SK-N-SH treated with all-trans-retinoic acid at 6 μM for 48 hours (cell line): ENCODE measurements at regions not wholly inside any gene's neighbourhood (a gene's known extent, or its start where the extent isn't known, plus 50 kb on each side); places are given as distances from the start of the nearest gene placed in this dataset.

Source experiments
- BACH2 ChIP-seq: fragments of 250-450 bp; sonication (Bioruptor Pico); IDR thresholded peaks from 2 replicates; pipeline ENCODE4 v1.9.0; 2021; ENCODE audit warnings: mild to moderate bottlenecking, borderline replicate concordance
- CSDC2 ChIP-seq: fragments of 250-450 bp; sonication (Bioruptor Pico); IDR thresholded peaks from 2 replicates; pipeline ENCODE4 v1.5.0; 2020; ENCODE audit warnings: mild to moderate bottlenecking, moderate library complexity
- ESRRG ChIP-seq: fragments of 250-450 bp; sonication (Bioruptor Pico); IDR thresholded peaks from 2 replicates; pipeline ENCODE4 v1.6.1; 2021; ENCODE audit warnings: mild to moderate bottlenecking
- OSR1 ChIP-seq: fragments of 250-450 bp; sonication (Bioruptor Pico); IDR thresholded peaks from 2 replicates; pipeline ENCODE4 v1.8.0; 2022; ENCODE audit warnings: moderate library complexity, mild to moderate bottlenecking, inconsistent platforms
- RARB ChIP-seq: fragments of 250-450 bp; sonication (Bioruptor Pico); IDR thresholded peaks from 2 replicates; pipeline ENCODE4 v1.8.0; 2021; ENCODE audit warnings: mild to moderate bottlenecking, moderate library complexity
- TCF4 ChIP-seq: fragments of 250-450 bp; sonication (Bioruptor Pico); IDR thresholded peaks from 2 replicates; pipeline ENCODE4 v1.8.0; 2021; ENCODE audit warnings: mild to moderate bottlenecking, moderate library complexity, borderline replicate concordance
- TOX ChIP-seq: fragments of 250-450 bp; sonication (Bioruptor Pico); IDR thresholded peaks from 2 replicates; pipeline ENCODE4 v1.8.0; 2021; ENCODE audit warnings: mild to moderate bottlenecking, moderate library complexity, borderline replicate concordance
- ZFP3 ChIP-seq: fragments of 250-450 bp; sonication (Bioruptor Pico); IDR thresholded peaks from 2 replicates; pipeline ENCODE4 v1.5.0; 2020; ENCODE audit warnings: mild to moderate bottlenecking, moderate library complexity
- TF ChIP-seq, protein P1 (sequence below): fragments of 250-450 bp; sonication (Bioruptor Pico); IDR thresholded peaks from 2 replicates; pipeline ENCODE4 v1.5.1; 2020; ENCODE audit warnings: low read depth, mild to moderate bottlenecking, moderate library complexity
- TF ChIP-seq, protein P2 (sequence below): fragments of 250-450 bp; sonication (Bioruptor Pico); IDR thresholded peaks from 2 replicates; pipeline ENCODE4 v1.8.0; 2021; ENCODE audit warnings: low read depth, mild to moderate bottlenecking, moderate library complexity, borderline replicate concordance

DNA sequence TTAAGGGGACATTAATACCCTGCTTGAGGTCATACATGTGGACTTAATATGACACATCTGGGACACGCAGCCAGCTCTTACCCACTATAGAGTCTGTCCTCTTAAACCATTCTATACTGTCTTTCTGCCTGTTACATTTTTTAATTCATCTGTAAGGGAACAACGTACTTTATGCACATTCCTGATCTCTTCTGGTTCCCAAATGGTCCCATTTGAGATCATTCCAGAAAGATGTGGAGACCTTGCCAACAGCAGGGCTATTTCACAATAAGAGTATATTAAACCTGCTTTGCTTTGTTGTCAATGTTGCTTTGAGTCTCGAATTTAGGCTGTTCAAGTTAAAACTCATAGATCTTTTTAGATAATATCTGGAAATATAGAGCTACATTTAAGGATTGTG, 332.2 kb upstream of the RAG2 start:
- TF ChIP-seq ESRRG (CRISPR knock-in tag) (no peak), TCF4 (CRISPR knock-in tag) (no peak), RARB (no peak), CSDC2 (no peak), ZFP3 (CRISPR knock-in tag) (no peak), BACH2 (CRISPR knock-in tag) (no peak), TOX (CRISPR knock-in tag) (no peak), OSR1 (CRISPR knock-in tag) (no peak)
- TF ChIP-seq, protein P1, sequence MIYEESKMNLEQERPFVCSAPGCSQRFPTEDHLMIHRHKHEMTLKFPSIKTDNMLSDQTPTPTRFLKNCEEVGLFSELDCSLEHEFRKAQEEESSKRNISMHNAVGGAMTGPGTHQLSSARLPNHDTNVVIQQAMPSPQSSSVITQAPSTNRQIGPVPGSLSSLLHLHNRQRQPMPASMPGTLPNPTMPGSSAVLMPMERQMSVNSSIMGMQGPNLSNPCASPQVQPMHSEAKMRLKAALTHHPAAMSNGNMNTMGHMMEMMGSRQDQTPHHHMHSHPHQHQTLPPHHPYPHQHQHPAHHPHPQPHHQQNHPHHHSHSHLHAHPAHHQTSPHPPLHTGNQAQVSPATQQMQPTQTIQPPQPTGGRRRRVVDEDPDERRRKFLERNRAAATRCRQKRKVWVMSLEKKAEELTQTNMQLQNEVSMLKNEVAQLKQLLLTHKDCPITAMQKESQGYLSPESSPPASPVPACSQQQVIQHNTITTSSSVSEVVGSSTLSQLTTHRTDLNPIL (CRISPR knock-in tag) = no peak
- TF ChIP-seq, protein P2, sequence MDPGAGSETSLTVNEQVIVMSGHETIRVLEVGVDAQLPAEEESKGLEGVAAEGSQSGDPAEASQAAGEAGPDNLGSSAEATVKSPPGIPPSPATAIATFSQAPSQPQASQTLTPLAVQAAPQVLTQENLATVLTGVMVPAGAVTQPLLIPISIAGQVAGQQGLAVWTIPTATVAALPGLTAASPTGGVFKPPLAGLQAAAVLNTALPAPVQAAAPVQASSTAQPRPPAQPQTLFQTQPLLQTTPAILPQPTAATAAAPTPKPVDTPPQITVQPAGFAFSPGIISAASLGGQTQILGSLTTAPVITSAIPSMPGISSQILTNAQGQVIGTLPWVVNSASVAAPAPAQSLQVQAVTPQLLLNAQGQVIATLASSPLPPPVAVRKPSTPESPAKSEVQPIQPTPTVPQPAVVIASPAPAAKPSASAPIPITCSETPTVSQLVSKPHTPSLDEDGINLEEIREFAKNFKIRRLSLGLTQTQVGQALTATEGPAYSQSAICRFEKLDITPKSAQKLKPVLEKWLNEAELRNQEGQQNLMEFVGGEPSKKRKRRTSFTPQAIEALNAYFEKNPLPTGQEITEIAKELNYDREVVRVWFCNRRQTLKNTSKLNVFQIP (CRISPR knock-in tag) = no peak
